ENCODE measurements at regions not wholly inside any gene's neighbourhood (a gene's known extent, or its start where the extent isn't known, plus 50 kb on each side); places are given as distances from the start of the nearest gene placed in this dataset.
"Not testable (repeated sequence)": the region's sequence is repeated elsewhere in the genome, so short reads cannot be mapped to it uniquely, and the experiment has no call there.

GRCh38 chrX:113009029-113009428 lies 168.4 kb upstream of the AMOT start:
- DNase-seq, result no peak

GRCh38 chrX:113001836-113002235 lies 161.2 kb upstream of the AMOT start:
- DNase-seq, result no peak

GRCh38 chrX:112997991-112998390 lies 157.4 kb upstream of the AMOT start:
- no peak for DNase-seq

GRCh38 chrX:112991801-112992200 lies 151.2 kb upstream of the AMOT start:
- no peak for DNase-seq

GRCh38 chrX:112979879-112980278 lies 139.2 kb upstream of the AMOT start:
- no peak for DNase-seq

GRCh38 chrX:112968351-112969133 lies 127.9 kb upstream of the AMOT start:
- DNase-seq, result no peak

- DNase-seq, result no peak
These were observed 127.3 kb upstream of the AMOT start for GRCh38 chrX:112967903-112968302.

GRCh38 chrX:112967341-112967740 lies 126.7 kb upstream of the AMOT start:
- no peak for DNase-seq

GRCh38 chrX:112961981-112962380 lies 121.3 kb upstream of the AMOT start:
- no peak for DNase-seq

GRCh38 chrX:112947981-112948615 lies 107.5 kb upstream of the AMOT start:
- DNase-seq, result no peak

GRCh38 chrX:112946227-112946626 lies 105.6 kb upstream of the AMOT start:
- DNase-seq, result no peak

- no peak for DNase-seq
These were observed 105.2 kb upstream of the AMOT start for GRCh38 chrX:112945826-112946225.

GRCh38 chrX:112941209-112941837 lies 100.7 kb upstream of the AMOT start:
- no peak for DNase-seq

- DNase-seq, result no peak
These were observed 94.4 kb upstream of the AMOT start for GRCh38 chrX:112935029-112935428.

GRCh38 chrX:112931900-112932299 lies 91.3 kb upstream of the AMOT start:
- no peak for DNase-seq

- no peak for DNase-seq
These were observed 90.8 kb upstream of the AMOT start for GRCh38 chrX:112931478-112931877.

GRCh38 chrX:112923381-112923780 lies 82.8 kb upstream of the AMOT start:
- not testable (repeated sequence) for DNase-seq

GRCh38 chrX:112913807-112914206 lies 73.2 kb upstream of the AMOT start:
- no peak for DNase-seq

GRCh38 chrX:112910418-112910817 lies 69.8 kb upstream of the AMOT start:
- DNase-seq, result no peak

- no peak for DNase-seq
These were observed 61.5 kb upstream of the AMOT start for GRCh38 chrX:112901869-112902725.

- DNase-seq, result no peak
These were observed 55.4 kb upstream of the AMOT start for GRCh38 chrX:112896051-112896450.

All from bone marrow (tissue), 2 donors.